HG03457 (cell line): ENCODE measurements at regions not wholly inside any gene's neighbourhood (a gene's known extent, or its start where the extent isn't known, plus 50 kb on each side); places are given as distances from the start of the nearest gene placed in this dataset.

ENCODE experiments used
- ATAC-seq: cut with Tn5 transposase; IDR thresholded peaks from one replicate; pipeline ENCODE4 v1.9.1; 2021; ENCODE audit warnings: moderate number of reproducible peaks; ENCODE audit not compliant: unreplicated experiment

DNA sequence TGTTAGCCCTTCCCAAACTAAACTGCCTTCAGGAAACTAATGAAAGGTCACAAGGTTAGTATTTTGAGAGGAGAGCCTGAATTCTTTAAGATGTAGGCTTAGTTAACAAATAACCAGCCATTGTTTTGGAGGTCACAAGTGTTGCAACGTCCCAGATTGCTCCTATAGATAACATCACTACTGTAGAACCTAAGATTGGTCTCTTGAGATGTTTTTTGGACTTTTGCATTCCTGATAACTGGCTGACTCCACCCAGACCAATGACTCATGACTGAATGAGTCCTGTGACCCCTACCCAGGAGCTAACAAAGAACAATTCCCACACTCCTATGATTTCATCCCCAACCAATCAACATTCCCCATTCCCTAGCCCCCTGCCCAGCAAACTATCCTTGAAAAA lies 178.8 kb downstream of the SCP2D1 start:
- no peak for ATAC-seq

DNA sequence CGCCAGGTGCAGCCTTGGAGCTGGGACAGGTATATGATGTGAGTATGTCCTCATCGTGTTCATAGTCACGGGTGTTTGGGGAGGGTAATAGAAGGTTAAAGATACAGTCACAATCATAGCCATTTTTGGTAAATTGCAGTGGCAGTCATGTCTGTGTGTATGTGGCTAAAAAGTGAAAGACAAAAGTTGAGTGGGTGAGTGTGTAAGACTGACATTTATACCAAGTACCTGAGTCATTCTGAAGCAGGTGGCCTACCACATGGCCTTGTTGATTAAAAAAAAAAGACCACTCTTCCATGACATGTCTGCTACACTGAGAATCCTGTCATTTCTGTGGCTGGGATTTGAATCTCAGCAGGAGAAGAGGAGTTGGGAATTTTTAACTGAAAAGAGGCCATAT lies 181.9 kb downstream of the SCP2D1 start:
- ATAC-seq, result no peak

DNA sequence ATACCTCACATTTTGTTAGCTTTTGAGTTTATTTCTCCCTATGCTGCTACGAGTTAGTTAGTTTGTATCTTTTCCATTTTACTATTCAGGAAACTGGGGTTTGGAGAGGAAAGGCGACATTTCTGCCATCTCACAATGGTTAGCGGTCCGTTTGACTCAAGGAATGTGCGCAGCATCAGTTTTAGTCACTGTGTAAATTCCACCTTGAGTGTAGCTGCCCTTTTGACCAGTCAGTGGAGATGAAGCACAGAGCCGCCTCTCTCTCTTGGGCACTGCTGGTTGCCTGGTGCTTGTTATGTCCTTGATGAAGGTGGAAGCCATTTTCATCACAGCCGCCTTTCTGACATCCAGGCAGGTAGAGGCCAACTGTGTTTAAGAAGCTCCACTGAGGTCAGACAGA lies 185.5 kb downstream of the SCP2D1 start:
- ATAC-seq, result no peak

DNA sequence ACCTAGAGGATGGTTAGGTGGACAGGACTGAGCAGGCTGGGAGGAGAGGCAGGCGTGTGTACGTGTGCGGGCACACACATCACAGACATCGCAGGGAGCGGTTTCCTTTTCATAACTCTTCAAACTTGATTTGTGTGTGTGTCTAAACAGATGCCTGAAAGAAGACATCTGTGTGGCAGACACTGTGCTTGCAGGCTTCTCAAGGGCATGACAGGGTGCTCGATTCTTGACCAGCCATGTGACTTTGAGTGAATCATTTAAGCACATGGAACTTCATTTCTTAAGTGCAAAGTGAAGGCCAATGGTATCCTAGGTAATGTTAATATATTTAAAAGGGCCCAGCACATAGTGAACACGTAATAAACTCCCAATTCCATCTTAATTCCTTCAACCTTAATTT lies 186.5 kb downstream of the SCP2D1 start:
- no peak for ATAC-seq

DNA sequence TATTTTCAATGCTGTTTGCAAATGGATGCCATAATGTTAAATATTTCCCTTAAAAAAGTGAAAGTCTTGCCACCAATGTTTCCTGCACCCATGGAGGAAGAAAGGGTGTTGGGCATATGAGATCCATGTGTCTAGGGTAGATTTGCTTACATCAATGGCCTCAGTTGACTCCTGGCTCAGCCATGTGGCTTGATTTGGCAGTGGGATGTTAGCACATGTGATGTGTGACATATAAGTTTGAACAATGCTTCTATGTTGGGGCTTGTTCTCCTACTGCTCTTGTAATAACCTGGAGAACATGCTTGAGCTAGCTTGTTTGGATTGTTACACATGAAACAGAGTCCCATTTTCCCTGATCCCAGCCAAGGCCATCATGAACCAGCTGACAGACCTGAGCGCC lies 187.6 kb downstream of the SCP2D1 start:
- no peak for ATAC-seq

DNA sequence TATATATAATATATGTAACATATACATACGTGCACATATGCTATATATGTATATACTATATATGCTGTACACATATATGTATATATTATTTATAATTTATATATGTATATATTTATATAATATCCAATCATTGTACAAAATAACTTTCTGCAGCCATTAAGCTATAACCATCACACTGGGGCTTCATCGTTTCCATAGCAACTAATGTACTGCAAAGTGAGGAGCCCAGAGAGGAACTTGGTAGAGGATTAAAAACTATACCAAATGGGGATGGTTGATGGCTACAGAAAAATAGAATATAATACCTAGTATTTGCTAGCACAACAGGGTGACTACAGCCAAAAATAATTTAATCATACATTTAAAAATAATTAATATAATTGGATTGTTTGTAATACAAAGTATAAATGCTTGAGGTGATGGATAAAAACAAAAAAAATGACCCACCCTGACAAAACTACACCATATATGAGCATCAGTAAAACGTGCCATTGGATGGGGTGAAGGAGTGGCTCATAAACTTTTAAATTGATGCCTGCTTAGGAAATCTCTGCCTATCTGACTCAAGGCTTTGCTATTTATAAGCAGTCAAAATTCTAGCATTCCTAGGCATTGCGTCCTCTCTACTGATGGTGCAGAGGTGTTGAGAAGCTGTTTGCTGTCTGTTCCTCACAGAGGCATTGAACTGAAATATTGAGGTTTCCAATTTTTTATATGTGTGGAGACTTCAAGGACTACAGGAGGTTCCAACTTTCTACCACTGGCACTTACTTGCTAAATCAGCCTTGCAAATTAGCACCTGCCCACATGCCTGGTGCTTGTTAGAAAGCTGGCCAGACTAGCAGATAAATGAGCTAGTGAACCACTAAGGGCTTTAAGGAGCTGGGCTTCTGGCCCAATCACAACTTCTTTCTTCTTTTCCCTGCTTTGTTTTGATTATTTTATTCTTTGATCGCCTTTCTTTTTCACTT lies 190.1 kb downstream of the SCP2D1 start:
- no peak for ATAC-seq

DNA sequence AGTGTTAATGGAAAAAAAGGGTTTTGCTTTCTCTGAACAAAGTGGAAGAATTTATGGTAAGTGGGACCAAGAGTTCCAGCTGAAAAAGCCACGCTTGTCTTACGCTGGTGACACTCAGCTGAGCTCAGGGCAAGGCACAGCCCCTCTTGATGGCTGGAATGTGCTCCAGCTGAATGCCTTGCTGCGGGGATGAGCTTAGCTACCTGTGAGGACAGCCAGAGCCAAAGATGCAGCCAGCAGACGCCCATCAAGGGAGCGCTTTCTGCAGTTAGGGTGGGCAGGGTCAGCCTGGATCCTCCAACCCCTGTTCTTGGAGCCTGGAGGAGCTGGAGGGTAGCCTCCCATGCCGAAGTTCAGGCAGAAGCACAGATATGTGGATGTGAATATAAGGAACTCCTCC lies 191.4 kb downstream of the SCP2D1 start:
- ATAC-seq, result no peak

DNA sequence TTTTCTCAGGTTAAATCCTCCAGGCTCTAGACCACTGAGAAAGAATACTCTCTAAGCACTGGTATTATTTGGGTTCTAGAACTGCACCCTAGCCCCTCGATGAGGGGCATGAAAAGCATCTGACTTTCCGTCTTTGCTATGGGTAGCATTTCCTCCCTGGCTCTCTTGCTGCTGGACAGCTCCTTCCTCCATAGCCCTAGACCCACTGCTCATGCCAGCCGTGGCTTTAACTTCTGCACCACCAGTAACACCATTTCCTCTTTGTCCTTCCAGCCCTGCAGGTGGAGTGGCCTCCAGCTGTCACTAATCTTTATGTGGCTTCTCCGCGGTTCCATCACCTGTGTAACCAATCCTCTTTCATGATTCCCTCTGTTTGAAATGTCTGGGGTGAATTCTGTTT lies 194.9 kb downstream of the SCP2D1 start:
- no peak for ATAC-seq

DNA sequence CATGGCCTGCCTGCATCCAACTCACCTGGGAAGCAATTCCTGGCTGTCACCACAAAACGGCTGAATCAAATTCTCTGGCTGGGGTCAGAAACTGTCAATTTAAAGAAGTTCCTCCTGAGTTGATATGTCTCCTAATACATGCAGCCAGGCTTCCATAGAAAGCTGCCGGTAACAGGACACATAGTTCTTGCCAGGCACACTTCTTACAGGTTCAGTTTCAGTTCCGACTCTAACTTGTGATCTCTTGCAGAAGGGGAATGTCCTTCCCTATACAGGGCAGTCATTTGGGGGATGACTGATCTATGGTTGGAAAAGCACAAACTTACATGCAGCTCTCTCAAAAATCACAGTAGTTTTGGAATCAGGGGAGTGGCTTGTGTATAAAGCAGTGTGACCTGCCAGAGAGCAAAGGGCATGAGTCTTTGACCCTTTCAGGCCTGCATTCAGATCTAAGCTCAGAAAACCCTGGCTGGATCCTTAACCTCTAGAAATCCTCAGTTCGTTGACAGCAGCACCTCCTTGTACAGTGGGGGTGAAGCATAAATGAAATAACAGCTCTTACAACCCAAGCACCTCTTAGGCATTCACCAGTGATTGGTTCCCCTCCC lies 195.6 kb downstream of the SCP2D1 start:
- ATAC-seq, result no peak

DNA sequence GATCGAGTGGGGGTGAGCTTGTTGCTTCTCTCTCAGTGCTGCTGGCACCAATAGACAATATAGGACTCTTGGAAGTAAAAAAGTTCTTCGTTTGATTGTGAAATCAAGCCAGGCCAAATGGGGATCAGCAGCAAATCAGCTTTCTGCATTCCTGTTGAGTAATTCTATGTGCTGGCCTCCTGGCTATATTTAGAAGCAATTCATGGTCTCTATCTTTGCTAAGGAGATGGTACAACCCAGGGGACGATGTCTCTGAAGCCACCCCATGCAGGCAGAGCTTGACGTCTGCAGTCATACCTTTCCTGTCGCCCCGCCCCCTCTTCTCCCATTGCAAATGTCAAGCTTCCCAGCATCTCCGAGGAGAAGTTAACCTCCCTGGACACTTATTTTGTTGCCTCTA lies 199.1 kb downstream of the SCP2D1 start:
- no peak for ATAC-seq

DNA sequence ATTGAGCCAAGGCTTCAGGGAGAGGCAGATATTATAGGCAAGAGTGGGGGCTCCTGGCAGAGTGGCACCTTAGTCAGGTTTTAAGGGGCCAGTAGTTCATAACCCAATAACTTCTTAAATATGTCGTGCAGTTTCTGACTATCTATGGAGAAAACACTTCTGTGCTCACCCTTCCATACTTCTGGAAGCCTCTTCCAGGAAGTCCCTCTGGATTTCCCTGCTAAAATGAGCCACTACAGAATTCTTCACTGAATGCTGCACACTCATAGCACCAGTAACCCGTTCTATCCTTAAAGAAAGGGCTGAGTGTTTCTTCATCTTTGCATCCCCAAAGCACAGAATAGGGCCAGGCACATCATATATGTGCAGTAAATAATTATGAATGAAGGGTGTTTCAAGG lies 198.5 kb upstream of the SLC24A3 start:
- no peak for ATAC-seq

DNA sequence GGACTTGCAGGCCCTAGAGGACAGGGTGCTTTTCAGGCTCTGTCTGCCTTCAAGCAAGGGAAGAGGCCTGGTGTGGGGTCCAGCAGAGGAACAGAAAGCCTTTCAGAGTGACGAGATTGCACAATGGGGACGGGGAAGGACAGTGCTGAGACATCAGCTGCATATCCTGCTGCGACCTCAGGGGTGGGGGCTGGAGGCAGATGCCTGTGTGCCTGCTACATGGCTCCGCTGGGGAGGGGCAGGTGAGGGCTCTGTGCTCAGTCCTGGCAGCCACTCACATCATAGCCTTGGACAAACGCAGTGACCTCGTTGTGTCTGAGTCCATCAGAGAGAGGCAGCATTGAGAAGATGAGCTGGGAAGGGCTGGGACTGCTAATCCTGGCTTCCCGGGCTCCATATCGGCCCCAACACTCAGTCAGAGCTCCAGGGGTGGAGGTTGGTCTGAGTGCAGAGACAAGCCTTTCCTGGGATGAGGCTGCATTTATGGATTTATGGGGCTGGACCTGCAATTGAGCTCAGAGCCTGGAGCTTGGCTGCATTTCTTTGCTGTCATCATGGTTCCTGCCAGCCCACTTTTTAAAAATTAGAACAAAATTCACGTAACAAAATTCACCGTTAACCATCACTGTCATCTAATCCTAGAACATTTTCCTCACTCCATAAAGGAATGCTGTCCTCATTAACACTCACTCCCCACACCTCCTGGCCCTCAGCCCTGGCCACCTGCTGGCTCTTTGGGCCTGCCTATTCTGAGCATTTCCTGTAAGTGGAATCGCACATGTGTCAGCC lies 196.9 kb upstream of the SLC24A3 start:
- ATAC-seq, result no peak

DNA sequence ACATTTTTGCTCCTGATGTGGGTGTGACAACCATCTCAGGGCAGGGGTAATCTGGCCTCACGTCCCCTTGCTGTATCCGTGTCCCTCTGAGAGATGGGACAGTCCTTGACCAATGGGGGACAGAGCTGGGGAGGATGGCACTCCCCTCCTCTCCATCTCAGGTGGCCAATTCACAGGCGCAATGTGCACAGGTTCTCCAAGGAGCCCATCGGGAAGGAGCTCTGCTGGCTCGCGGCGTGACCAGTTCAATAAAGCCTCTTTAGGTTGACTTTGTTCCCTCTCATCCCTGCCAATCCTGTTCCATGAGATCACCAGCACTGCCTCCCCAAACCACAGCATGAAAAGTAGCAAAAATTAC lies 196.3 kb upstream of the SLC24A3 start:
- no peak for ATAC-seq

DNA sequence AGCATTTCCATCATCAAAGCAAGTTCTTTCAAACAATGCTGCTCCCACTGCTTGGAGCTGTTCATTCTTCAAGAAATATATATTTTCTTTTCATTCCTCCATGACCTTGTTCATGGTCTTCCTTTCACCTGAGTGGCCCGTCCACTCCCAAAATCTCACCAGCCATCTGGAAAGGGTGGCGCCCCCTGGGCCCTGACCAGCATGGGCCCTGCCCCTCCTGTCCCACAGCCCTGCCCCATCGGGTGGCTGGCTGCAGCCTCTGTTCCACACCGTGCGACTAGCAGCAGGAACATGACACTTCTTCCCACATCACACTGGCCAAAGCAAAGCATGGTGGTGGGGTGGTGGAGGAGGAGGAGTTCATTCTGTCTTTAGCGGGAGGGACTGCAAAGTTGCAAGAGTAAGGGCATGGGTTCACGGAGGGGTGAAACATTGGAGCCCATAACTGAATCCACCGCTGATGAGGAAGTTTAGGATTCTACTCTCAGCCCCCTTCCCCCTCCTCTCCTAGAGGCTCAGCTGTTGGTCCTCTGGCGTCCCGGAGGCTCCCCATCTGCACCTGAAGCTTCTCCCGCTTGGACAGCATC lies 195.2 kb upstream of the SLC24A3 start:
- no peak for ATAC-seq

DNA sequence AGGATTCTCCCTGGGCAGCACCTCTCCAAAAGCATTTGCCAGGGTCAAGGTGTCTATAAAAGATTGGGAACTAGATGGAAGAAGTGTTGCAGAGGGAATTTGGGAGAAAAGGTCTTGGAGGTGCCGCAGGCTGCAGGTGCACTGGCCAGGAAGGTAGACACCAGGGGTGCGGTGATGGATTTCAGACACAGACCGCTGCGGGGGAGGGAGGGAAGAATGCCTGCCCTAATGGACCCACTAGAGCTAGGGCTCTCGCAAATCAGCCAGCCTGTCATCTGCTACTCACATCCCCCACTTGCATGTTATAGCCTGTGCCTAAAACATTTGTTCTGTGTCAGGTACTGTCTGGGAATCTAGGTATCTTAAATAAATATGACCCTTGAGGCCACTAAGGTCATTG lies 193.6 kb upstream of the SLC24A3 start:
- ATAC-seq, result no peak

DNA sequence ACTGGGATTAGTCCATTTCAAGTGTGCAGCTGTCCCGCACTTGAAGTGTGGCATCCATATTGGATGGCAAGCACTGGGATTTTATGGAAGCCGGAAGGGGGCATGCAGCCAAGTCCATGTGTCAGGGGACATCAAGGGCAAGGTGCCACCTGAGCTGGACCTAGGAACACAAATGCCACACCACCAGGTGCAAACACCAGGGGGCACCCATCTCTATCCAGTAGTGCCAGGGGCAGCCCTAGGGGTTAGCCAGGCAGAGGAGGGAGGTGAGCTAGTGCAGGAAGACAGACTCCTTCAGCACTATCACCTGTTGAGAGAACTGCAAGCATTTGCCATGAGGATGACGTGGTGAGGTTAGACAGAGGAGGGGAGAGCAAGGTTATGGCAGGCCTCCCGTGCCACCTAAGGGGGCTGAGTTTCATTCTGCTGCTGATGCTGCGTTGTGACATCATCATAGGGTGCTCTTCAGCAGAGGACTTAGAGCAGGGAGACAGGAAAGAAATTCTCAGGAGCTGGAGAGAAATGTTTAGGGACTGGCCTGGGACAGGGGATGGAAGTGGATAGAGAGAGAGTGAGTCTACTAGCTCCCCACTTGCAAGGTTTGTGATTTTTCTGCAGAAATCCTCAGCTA lies 192.6 kb upstream of the SLC24A3 start:
- ATAC-seq, result no peak

DNA sequence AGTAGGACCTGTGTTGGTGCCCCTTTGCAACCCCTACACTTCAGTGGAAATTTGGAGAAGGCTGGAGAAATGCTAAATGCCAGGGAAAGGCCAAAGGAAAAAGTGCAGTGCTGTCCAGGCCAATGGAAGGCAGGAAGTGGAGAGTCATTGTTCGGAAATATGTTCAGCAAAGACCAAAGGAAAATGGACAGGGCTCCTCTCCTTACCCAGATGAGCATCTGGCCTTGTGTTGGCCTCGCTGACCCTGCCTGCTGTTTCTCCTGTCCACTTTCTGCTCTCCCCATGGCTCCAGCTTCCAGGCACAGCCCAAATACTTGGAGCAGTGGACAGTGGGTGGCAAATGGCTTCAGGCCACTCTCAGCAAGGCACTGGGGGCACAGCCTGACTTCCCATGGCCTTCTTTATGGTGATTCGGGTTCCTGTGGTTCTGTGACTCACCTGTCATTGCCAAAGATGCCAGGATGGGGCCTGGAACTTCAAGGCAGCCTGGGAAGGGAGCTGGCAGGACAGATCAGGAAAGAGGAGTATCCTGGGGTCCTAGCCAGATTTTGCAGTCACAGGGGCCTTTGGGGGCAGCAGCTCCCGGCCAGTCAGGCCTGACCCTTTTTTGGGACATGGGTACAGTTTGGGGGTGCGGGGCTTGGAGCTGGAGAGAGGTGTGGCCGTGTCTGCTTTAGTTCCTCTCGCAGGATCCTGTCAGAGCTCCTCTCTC lies 190.9 kb upstream of the SLC24A3 start:
- ATAC-seq, result no peak

DNA sequence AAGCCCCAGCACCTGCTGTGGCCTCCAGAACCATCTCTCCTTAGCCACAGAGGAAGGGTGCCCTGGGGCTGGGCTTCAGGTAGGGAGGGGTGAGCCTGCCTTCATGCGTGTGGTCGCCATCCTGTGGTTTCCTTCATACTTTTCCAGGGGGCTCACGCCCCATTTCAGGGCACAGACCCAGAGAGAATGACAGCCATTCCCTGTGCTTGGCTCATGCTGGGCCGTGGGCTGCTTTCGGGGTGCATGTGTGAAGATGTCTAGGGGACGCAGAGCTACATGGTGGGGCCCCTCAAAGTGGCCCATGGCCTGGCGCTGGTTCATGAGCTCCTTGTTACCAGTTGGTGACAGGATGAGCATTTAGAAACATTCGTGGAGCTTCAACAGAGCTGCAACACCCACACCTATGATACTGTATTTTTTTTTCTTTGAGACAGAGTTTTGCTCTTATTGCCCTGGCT lies 190.3 kb upstream of the SLC24A3 start:
- no peak for ATAC-seq

DNA sequence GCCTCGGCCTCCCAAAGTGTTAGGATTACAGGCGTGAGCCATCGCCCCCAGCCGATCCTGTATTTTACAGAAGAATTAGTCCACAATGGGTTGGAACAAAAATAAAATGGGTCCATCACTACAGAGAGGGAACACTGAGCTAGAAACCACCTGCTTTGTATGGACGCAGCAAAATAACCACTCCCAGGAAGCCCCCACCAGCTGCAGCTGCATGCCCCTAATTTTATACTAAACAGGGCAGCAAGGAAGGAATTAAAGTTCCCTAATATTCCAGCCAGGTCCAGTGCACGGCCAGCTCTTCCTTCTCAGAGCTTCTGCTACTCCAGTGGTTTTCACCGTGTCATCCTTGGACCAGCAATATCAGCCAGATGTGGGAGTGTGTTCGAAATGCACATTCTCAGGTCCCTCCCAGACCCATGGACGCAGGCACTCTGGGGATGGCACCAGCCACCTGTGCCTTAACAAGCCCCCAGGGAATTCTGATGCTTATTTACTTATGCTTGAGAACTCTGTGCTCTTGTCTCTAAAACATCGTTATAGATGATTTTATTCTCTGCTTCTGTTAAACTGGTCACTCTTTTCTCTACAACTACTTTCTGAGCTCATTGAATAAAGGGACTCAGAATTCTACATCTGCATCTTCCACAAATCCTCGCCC lies 189.5 kb upstream of the SLC24A3 start:
- ATAC-seq, result no peak
